GM21381 (cell line): ENCODE measurements at regions not wholly inside any gene's neighbourhood (a gene's known extent, or its start where the extent isn't known, plus 50 kb on each side); places are given as distances from the start of the nearest gene placed in this dataset.

Experiments
- ATAC-seq: cut with Tn5 transposase; IDR thresholded peaks from one replicate; pipeline ENCODE4 v1.9.1; 2021; ENCODE audit warnings: mild to moderate bottlenecking, moderate library complexity; ENCODE audit not compliant: unreplicated experiment

GRCh38 chr5:13569090-13569715 is 375.3 kb downstream of the DNAH5 start:
- ATAC-seq: no peak

DNA sequence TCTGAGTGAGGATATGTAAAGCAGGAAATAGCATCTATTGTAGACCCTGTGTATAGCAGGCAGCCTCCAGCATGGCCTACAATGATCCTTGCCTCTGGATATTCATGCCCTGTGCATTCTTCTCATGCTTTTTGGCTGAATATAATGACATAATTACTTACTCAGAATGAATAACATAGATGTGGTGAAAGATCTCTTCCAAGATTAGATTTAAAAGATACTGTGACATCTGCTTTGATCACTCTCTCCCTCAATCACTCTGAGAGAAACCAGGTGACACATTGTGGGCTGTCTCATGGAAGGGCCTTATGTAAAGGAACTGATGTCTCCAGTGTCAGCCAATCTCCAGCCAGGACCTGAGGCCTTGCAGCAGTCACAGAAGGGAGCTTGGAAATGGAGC is 376.7 kb downstream of the DNAH5 start:
- no peak for ATAC-seq

- ATAC-seq: no peak
These were observed 377.6 kb downstream of the DNAH5 start for GRCh38 chr5:13566871-13567339.

DNA sequence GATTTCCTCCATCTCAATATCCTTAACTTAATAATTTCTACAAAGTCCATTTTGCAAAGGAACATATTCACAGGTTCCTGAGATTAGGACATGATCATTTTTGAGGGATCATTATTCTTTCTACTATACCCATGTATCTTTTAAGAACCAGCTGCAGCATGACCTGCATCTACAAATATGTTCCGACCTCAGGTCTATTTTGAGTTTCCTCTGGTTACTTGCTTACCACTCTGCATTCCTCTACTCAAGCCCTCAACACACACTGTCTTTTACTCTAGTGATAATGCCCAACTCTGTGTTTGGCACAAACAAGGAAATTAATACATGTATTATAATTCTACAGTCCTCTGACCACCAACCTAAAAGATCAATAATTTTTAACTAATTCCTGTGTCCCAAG is 386.1 kb downstream of the DNAH5 start:
- no peak for ATAC-seq

- ATAC-seq: no peak
These were observed 390.6 kb downstream of the DNAH5 start for GRCh38 chr5:13553896-13554295.

GRCh38 chr5:13552361-13552760 is 392.1 kb downstream of the DNAH5 start:
- no peak for ATAC-seq

DNA sequence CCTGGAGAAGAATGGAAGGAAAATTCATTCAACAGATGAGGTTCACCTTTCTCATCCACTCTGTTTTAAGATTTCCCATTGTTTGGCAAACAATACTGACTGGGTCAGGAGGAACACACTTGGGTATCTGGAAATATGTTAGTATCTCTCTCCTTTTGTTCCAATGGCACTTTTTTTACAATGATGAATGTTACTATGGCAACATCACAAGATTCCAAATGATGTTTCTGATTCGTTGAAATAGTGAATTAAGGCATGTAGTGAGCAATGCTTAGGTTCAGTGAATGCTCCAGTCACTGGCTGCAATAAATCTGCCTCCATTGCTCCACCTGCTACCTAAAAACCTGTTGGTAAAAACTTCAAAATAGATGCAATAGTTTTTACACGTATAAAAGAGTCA is 392.8 kb downstream of the DNAH5 start:
- ATAC-seq: no peak

- no peak for ATAC-seq
These were observed 404.2 kb downstream of the DNAH5 start for GRCh38 chr5:13540168-13540750.

GRCh38 chr5:13536933-13537332 is 407.6 kb downstream of the DNAH5 start:
- ATAC-seq: no peak

GRCh38 chr5:13533833-13534232 is 410.7 kb downstream of the DNAH5 start:
- ATAC-seq: no peak

- ATAC-seq: no peak
These were observed 415.2 kb downstream of the DNAH5 start for GRCh38 chr5:13529300-13529699.

- ATAC-seq: no peak
These were observed 419.6 kb downstream of the DNAH5 start for GRCh38 chr5:13524936-13525335.

DNA sequence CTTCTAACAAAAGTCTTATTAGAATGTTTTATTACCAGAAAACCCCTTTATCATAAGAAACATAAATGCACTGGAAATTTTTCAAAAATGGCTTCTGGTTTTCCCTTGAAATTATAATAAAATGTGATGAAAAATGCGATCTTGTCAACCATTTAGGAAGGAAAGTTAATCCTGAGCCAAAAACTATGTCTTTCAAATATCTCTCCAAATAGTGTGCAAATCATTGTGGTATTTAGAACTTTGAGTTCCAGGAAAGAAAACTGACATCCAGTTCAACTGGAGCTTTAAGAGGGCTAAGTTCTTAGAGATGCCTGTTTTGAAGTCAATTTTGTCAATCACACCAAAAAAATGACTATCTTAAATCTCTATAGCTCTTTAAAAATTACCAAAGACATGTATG is 425.4 kb downstream of the DNAH5 start:
- ATAC-seq: no peak

- ATAC-seq: no peak
These were observed 428.3 kb downstream of the DNAH5 start for GRCh38 chr5:13516195-13516594.

- ATAC-seq: no peak
These were observed 433.0 kb downstream of the DNAH5 start for GRCh38 chr5:13511442-13511841.

- ATAC-seq: no peak
These were observed 433.9 kb downstream of the DNAH5 start for GRCh38 chr5:13510616-13511015.

GRCh38 chr5:13508559-13508958 is 435.9 kb downstream of the DNAH5 start:
- ATAC-seq: no peak

- no peak for ATAC-seq
These were observed 439.2 kb downstream of the DNAH5 start for GRCh38 chr5:13505326-13505725.

DNA sequence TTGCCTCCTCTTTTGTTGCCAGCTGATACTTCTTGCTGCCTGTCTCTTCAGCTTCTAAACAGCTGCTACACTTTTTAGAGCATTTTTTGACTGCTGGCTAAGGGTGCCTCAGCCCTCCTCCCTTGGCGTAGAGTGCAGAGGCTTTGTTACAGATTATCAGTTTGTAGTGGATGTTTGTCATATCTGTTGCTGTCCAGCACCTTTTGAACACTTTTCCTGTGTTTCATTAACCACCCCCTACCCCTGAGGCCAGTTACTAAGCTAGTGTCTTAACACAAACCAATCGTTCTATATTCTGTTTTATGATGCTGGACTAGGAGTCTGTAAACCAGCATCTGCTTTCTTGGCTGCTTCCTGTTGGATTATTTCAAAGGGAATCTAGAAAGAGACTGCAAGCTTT is 441.5 kb downstream of the DNAH5 start:
- ATAC-seq: no peak

DNA sequence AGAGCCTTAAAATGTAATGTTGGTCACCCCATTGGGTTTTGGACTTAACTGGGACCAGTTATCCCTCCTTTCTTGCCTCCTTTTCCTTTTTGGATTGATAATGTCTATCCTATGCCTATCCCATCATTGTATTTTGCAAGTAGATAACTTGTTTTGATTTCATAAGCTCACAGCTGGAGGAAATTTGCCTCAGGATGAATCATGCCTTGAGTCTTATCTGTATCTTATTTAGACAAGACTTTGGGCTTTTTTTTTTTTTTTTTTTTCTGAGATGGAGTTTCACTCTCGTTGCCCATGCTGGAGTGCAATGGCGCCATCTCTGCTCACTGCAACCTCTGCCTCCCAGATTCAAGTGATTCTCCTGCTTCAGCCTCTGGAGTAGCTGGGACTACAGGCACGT is 443.3 kb downstream of the DNAH5 start:
- ATAC-seq: no peak

DNA sequence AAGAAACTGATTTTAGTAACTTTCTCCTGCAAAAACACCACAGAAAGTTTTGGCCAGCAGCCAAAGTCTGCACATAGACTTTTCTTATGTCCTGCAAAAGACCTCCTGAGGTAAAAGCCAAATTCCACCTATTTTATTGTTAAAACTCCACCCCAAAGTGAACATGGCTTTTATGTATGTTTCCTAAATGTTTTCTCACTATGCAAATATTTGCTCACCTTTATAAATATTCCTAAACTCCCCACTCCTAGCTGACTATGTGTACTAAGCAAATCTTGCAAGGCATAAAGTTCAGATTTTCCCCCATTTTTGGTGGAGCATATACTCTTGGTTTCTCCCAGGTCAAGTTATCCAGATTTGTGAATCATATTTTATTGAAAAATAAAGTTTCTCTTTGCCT is 446.2 kb downstream of the DNAH5 start:
- no peak for ATAC-seq

DNA sequence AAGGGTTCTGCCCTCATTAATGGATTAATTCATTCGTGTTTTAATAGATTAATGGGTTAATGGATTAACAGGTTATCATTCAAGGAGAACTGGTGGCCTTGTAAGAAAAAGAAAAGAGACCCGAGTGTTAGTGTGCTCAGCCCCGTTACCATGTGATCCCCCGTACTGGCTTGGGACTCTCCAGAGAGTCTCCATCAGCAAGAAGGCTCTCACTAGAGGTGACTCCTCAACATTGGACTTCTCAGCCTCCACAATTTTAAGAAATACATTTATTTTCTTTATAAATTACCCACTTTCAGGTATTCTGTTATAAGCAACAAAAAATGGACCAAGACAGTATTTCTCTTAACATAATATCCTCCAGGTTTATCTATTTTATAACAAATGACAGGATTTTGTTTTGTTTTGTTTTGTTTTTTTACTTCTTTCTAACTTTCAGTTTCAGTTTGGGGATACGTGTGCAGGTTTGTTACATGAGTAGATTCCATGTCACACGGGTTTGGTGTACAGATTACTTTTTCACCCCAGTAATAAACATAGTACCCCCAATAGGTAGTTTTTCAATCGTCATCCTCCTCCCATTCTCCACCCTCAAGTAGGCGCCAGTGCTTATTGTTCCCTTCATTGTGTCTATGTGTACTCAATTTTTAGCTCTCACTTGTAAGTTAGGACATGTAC is 456.1 kb downstream of the DNAH5 start:
- ATAC-seq: no peak
